LNCaP clone FGC (cell line): ENCODE measurements at regions not wholly inside any gene's neighbourhood (a gene's known extent, or its start where the extent isn't known, plus 50 kb on each side); places are given as distances from the start of the nearest gene placed in this dataset.
A peak's percentile ranks its signal among the peaks of the same experiment; 100 is the strongest.

Experiments used
- DNase-seq: peaks from one replicate; pipeline ENCODE4 v3.0.0-alpha.2; 2011; ENCODE audit warnings: low read depth
- H3K4me3 ChIP-seq: 2 replicates; pipeline ENCODE4 v1.5.1; 2011; ENCODE audit warnings: mild to moderate bottlenecking, low read depth, low read length, control low read depth
- CTCF ChIP-seq: IDR thresholded peaks from 2 replicates; pipeline ENCODE4 v1.5.1; 2012; ENCODE audit warnings: mild to moderate bottlenecking; ENCODE audit not compliant: control insufficient read depth, insufficient read depth; ENCODE audit errors: extremely low read depth

- no peak overlapping the region for H3K4me3 ChIP-seq
- no peak for TF ChIP-seq CTCF
- DNase-seq, result no peak
These were observed 393.3 kb upstream of the HNRNPA3 start for GRCh38 chr2:176819306-176819705.

DNA sequence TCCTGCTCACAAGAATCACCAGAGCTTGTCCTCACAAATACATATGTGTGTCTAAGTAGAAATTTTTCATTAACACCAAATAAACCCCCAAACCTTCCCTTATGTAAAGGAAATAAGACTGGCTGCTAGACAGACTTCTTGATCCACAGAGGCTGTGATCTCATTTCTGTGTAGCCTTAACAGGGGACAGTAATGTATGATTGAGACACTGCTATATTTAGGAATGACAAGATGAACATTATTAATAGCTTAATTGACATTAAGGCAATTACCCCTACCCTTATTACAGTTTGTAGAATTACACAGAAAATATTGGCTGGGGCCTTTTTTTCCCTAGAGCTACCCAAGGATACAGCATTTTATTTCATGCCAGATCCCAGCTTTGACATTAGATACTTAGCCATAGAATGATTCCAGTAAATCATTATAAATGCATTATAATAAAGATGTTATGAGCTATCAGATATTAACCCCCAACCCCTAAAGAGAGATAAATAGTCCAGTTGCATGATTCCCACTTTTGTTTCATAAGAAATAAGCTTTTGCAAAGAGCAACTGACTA lies 392.1 kb upstream of the HNRNPA3 start:
- no peak for TF ChIP-seq CTCF
- H3K4me3 ChIP-seq, result no peak overlapping the region
- no peak for DNase-seq

- no peak for TF ChIP-seq CTCF
- H3K4me3 ChIP-seq, result no peak overlapping the region
- no peak for DNase-seq
These were observed 391.2 kb upstream of the HNRNPA3 start for GRCh38 chr2:176821350-176821749.

- no peak for DNase-seq
- no peak for TF ChIP-seq CTCF
- no peak overlapping the region for H3K4me3 ChIP-seq
These were observed 390.5 kb upstream of the HNRNPA3 start for GRCh38 chr2:176822060-176822459.

- H3K4me3 ChIP-seq, result no peak overlapping the region
- TF ChIP-seq CTCF, result no peak
- no peak for DNase-seq
These were observed 386.2 kb upstream of the HNRNPA3 start for GRCh38 chr2:176826356-176826755.

- no peak for TF ChIP-seq CTCF
- no peak overlapping the region for H3K4me3 ChIP-seq
These were observed 385.5 kb upstream of the HNRNPA3 start for GRCh38 chr2:176826984-176827668.

GRCh38 chr2:176830362-176830761 lies 382.2 kb upstream of the HNRNPA3 start:
- no peak overlapping the region for H3K4me3 ChIP-seq
- peak; percentile 58 for TF ChIP-seq CTCF
- DNase-seq, result no peak

More at GRCh38 chr2:176826984-176827668, 385.5 kb upstream of the HNRNPA3 start:
- DNase-seq, result no peak
